Kidney epithelial cell (primary cell): ENCODE measurements at regions not wholly inside any gene's neighbourhood (a gene's known extent, or its start where the extent isn't known, plus 50 kb on each side); places are given as distances from the start of the nearest gene placed in this dataset.

Experiments used
- DNase-seq: peaks from one replicate; pipeline ENCODE4 v3.0.0-alpha.2; 2010; ENCODE audit warnings: low read depth
- H3K27me3 ChIP-seq: 2 replicates; pipeline ENCODE4 v1.6.0; 2011; ENCODE audit warnings: low read length; ENCODE audit not compliant: control insufficient read depth, insufficient read depth
- H3K36me3 ChIP-seq: 2 replicates; pipeline ENCODE4 v1.5.1; 2011; ENCODE audit warnings: low read length; ENCODE audit not compliant: control insufficient read depth, insufficient read depth
- H3K4me3 ChIP-seq: 2 replicates; pipeline ENCODE4 v1.5.1; 2011; ENCODE audit warnings: low read depth, mild to moderate bottlenecking, control low read depth, low read length
- TF ChIP-seq, protein P1 (sequence below): IDR thresholded peaks from 2 replicates; pipeline ENCODE4 v1.5.1; 2011; ENCODE audit warnings: mild to moderate bottlenecking, moderate library complexity, low read length, control low read depth, inconsistent platforms; ENCODE audit not compliant: insufficient read depth, poor library complexity, severe bottlenecking

DNA sequence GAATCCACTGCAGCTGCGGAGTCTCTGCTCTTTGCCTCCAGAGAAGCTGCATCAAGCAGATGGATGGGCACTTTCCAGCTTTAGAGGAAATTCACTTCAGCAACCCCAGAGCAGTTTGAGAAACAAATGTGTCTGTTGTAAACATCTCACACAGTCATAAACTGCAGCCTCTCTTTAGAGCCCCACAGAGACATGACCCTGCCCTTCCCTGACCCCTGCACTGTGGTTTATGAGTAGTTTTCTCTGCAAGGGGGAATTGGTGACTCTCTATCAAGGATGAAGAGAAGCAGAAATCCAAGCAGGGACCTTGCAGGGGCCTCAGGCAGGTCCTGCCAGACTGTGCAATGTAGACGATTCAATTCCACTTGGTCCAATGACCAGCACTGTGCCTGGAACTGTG lies 160.2 kb downstream of the SH2D4B start:
- H3K4me3 ChIP-seq, result no peak overlapping the region
- no peaks in the 10 kb centered on the region for H3K36me3 ChIP-seq
- no peaks in the 10 kb centered on the region for H3K27me3 ChIP-seq
- TF ChIP-seq, protein P1, sequence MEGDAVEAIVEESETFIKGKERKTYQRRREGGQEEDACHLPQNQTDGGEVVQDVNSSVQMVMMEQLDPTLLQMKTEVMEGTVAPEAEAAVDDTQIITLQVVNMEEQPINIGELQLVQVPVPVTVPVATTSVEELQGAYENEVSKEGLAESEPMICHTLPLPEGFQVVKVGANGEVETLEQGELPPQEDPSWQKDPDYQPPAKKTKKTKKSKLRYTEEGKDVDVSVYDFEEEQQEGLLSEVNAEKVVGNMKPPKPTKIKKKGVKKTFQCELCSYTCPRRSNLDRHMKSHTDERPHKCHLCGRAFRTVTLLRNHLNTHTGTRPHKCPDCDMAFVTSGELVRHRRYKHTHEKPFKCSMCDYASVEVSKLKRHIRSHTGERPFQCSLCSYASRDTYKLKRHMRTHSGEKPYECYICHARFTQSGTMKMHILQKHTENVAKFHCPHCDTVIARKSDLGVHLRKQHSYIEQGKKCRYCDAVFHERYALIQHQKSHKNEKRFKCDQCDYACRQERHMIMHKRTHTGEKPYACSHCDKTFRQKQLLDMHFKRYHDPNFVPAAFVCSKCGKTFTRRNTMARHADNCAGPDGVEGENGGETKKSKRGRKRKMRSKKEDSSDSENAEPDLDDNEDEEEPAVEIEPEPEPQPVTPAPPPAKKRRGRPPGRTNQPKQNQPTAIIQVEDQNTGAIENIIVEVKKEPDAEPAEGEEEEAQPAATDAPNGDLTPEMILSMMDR, result no peak
- no peak for DNase-seq

DNA sequence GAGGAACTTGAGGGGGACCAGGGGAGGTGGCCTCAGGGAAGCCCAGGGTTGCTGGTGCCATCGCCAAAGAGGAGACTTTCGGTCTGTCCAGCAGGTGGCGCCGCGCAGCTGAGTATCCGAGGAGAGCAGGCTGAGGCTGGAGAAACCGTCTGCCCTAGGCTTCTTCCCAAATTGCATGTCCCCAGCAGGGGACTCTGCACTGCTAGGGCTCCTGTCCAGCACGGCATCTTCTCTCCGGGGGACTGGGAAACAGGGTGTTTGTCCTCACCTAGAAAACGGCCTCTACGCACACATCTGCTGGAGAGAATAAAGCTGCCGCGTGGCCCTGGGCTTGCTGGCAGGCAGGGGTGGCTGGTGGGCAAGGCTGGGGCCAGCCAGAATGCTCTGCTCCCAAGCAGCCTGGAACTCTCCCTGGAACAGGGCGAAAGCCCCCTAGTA lies 161.9 kb downstream of the SH2D4B start:
- Histone ChIP-seq H3K27me3 (no peaks in the 10 kb centered on the region), H3K36me3 (no peaks in the 10 kb centered on the region), H3K4me3 (no peak overlapping the region)
- peak; percentile 7 for DNase-seq
- TF ChIP-seq, protein P1, result peak; percentile 97

DNA sequence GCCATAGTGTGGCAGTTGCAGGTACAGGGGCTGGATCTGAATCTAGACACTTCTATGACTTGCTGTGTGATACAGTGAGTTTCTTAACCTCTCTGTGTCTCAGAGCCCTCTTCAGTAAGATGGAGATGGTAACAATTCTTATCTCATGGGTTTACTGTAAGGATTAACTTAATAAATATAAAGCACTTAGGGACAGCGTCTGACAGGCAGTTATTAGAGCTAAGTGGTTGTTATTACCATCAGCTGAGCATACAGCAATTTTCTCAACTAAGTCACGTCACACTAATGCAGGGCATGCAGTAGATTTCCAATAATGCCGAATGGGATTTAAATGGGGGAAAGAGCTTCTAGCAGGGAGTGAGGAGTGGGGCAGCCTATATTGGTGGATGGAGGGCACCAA lies 162.6 kb downstream of the SH2D4B start:
- TF ChIP-seq, protein P1, result no peak
- Histone ChIP-seq H3K36me3 (no peaks in the 10 kb centered on the region), H3K27me3 (no peaks in the 10 kb centered on the region), H3K4me3 (no peak overlapping the region)
- DNase-seq, result no peak

DNA sequence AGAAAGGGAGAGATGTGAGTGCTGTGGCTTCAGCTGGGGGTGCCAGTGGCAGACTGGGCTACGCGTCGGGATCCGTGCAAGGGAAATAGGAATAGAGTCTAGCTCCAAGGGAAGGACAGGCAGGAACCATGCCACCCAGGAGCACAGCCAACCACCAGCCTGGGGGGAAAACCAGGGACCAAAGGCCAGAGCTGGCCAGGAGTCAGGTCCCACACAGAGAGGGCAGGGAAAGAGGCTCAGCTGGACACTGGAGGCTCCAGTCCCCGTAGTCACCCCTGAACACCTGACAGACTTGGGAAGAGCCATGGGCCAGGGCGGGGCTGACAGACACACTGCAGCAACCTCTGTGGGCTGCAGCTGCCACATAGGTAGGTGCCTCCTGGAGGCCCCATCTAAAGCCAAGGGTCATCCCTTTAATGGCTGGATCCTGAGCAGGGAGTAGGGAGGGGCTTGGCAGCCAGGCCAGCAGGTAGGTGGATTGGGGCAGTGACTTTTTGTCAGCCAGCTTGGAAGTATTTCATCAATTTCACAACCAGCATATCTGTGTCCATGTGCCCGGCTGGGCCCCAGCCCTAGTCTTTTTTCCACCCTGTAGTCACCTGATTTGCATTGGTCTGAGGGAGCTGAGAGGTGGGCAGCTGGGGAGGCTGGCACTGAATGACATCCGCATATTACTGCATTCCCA lies 163.2 kb downstream of the SH2D4B start:
- no peak for DNase-seq
- no peak overlapping the region for H3K4me3 ChIP-seq
- no peaks in the 10 kb centered on the region for H3K27me3 ChIP-seq
- no peaks in the 10 kb centered on the region for H3K36me3 ChIP-seq
- TF ChIP-seq, protein P1, result no peak

DNA sequence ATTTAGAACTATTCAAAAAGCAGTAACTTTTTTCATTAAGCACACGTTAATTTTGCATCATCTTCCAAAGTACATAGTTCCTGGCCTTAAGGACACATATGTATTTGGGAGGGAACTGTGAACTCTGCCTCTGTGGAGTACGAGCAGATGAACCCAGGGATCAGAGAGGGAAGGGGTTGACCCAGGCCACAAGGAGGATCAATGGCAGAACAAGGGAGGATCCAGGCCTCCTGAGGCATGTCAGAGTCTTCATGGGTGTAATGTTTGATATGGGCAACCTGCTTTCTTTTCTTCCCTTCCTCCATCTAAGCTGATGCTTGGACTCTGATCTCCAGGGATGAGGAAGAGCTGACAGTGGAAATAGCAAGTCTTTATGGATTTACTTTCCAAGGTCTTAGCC lies 164.0 kb downstream of the SH2D4B start:
- Histone ChIP-seq H3K4me3 (no peak overlapping the region), H3K36me3 (no peaks in the 10 kb centered on the region), H3K27me3 (no peaks in the 10 kb centered on the region)
- TF ChIP-seq, protein P1, result no peak
- DNase-seq, result no peak

DNA sequence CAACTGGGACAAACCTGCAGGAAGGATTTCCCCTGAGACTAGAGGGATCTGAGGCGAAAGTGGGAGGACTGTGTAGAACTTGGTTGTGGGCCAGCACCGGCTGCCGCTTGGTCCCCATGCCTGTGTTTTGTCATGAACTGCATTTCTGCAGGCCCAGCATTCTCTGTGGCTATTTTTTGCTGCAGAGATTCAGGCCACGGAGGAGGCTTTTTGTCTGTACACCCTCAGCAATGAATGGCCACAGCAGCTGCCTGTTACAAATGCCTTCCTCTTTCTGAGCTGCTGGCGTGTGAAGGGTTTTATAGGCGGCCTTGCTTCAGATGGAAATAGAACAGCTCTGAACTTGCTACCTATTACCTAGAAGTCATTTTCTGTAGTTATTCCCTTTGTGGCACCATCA lies 164.4 kb downstream of the SH2D4B start:
- no peaks in the 10 kb centered on the region for H3K36me3 ChIP-seq
- TF ChIP-seq, protein P1, result no peak
- H3K27me3 ChIP-seq, result no peaks in the 10 kb centered on the region
- H3K4me3 ChIP-seq, result no peak overlapping the region
- no peak for DNase-seq
